Thyroid gland (tissue), 4 donors: ENCODE measurements at regions not wholly inside any gene's neighbourhood (a gene's known extent, or its start where the extent isn't known, plus 50 kb on each side); places are given as distances from the start of the nearest gene placed in this dataset.

Experiments
- CTCF ChIP-seq, 6 experiments: fragments of 200-600 bp in 3 of 6; fragments of 450-650 bp in 3 of 6; sonication (generic) in 3 of 6; IDR thresholded peaks; one replicate each; pipeline ENCODE4 v1.5.1; 2016 to 2019; ENCODE audit warnings: antibody characterized with exemption in 6 of 6, mild to moderate bottlenecking in 2 of 6, inconsistent platforms in 1 of 6, moderate library complexity in 1 of 6
- POLR2A ChIP-seq, 2 donors: fragments of 450-650 bp; IDR thresholded peaks; one replicate each; pipeline ENCODE4 v1.6.1; 2017; ENCODE audit warnings: antibody characterized with exemption in 2 of 2, mild to moderate bottlenecking in 2 of 2, moderate library complexity in 1 of 2

- TF ChIP-seq CTCF (IDR thresholded peaks at IDR 0.05) (no peak), POLR2A (IDR thresholded peaks at IDR 0.05) (no peak)
These were observed 205.9 kb downstream of the RSL24D1 start for GRCh38 chr15:54990793-54991192.
